BE2C (cell line): ENCODE measurements at regions not wholly inside any gene's neighbourhood (a gene's known extent, or its start where the extent isn't known, plus 50 kb on each side); places are given as distances from the start of the nearest gene placed in this dataset.

Source experiments
- DNase-seq: peaks from one replicate; pipeline ENCODE4 v3.0.0-alpha.2; 2020
- H3K27me3 ChIP-seq: fragments of 250-450 bp; sonication (Bioruptor Pico); 2 replicates; pipeline ENCODE4 v1.5.1; 2020; ENCODE audit warnings: mild to moderate bottlenecking
- H3K36me3 ChIP-seq: fragments of 250-450 bp; sonication (Bioruptor Pico); 2 replicates; pipeline ENCODE4 v1.5.1; 2020; ENCODE audit warnings: mild to moderate bottlenecking
- H3K4me1 ChIP-seq: fragments of 250-450 bp; sonication (Bioruptor Pico); 2 replicates; pipeline ENCODE4 v1.5.1; 2020
- H3K4me3 ChIP-seq: 2 replicates; pipeline ENCODE4 v1.5.1; 2011; ENCODE audit warnings: low read depth, low read length
- H3K9me3 ChIP-seq: fragments of 250-450 bp; sonication (Bioruptor Pico); 2 replicates; pipeline ENCODE4 v1.5.1; 2020
- TF ChIP-seq, protein P1 (sequence below): IDR thresholded peaks from 2 replicates; pipeline ENCODE4 v1.5.1; 2012; ENCODE audit warnings: mild to moderate bottlenecking, low read depth, low read length

DNA sequence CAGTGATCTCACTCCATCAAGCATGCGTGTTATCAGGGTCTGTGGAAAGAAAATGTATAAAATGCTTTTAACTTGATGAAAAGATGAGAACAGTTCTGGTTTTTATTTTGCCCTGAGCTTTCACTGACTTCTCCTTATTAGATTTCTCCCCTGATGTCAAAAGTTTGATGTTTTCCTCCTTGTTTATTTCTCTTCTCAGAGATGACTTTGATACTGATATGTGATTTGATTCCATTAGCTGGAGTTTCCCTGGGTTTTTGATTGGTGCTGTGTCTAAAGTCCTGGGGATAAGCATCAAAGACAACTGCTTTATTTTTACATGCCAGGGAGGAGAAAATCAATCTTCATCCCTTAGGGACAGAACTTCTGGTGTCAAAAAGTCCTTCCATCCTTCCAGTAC, 510.0 kb downstream of the KCTD16 start:
- no peaks in the 10 kb centered on the region for H3K9me3 ChIP-seq
- no peaks in the 10 kb centered on the region for H3K4me1 ChIP-seq
- no peak for DNase-seq
- H3K36me3 ChIP-seq, result no peaks in the 10 kb centered on the region
- no peaks in the 10 kb centered on the region for H3K27me3 ChIP-seq
- TF ChIP-seq, protein P1, sequence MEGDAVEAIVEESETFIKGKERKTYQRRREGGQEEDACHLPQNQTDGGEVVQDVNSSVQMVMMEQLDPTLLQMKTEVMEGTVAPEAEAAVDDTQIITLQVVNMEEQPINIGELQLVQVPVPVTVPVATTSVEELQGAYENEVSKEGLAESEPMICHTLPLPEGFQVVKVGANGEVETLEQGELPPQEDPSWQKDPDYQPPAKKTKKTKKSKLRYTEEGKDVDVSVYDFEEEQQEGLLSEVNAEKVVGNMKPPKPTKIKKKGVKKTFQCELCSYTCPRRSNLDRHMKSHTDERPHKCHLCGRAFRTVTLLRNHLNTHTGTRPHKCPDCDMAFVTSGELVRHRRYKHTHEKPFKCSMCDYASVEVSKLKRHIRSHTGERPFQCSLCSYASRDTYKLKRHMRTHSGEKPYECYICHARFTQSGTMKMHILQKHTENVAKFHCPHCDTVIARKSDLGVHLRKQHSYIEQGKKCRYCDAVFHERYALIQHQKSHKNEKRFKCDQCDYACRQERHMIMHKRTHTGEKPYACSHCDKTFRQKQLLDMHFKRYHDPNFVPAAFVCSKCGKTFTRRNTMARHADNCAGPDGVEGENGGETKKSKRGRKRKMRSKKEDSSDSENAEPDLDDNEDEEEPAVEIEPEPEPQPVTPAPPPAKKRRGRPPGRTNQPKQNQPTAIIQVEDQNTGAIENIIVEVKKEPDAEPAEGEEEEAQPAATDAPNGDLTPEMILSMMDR, result no peak
- no peak overlapping the region for H3K4me3 ChIP-seq

GRCh38 chr5:144671066-144671465, 500.4 kb downstream of the KCTD16 start:
- Histone ChIP-seq H3K36me3 (no peaks in the 10 kb centered on the region), H3K4me3 (no peak overlapping the region), H3K27me3 (no peaks in the 10 kb centered on the region), H3K4me1 (no peaks in the 10 kb centered on the region), H3K9me3 (no peaks in the 10 kb centered on the region)
- no peak for DNase-seq
- TF ChIP-seq, protein P1, result no peak

DNA sequence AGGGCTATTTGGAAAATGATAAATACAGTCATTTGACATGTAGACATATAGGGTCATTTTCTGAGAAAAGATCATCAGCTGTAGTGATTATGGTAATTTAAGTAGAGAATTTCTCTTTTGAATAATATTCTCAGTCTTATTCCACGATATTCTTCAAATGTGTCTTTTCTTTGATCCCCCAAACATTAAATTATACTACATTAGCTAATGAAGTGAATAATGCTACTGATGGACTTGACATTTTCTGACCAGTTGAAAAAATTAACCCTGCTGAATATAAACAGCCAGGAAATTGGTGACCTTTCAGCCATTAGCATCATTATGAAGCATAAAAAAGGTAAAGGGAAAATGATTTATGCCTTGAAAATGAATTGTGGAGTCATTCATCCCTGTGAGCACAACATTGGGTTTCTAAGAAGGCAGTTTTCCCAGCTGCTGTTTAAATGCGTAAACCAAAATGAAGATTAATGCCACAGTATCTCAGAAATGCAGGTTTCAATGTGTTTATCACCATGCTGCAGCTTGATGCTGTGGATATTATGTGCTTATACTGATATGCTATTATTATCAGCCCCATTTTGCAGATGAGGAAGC, 489.1 kb downstream of the KCTD16 start:
- DNase-seq, result no peak
- no peaks in the 10 kb centered on the region for H3K4me1 ChIP-seq
- no peak overlapping the region for H3K4me3 ChIP-seq

GRCh38 chr5:144644317-144644716, 473.6 kb downstream of the KCTD16 start:
- H3K4me1 ChIP-seq, result no peaks in the 10 kb centered on the region
- H3K36me3 ChIP-seq, result no peaks in the 10 kb centered on the region
- DNase-seq, result no peak
- no peak overlapping the region for H3K4me3 ChIP-seq
- TF ChIP-seq, protein P1, result no peak
- H3K9me3 ChIP-seq, result no peaks in the 10 kb centered on the region
- H3K27me3 ChIP-seq, result no peaks in the 10 kb centered on the region

More for the DNA sequence above, 489.1 kb downstream of the KCTD16 start:
- TF ChIP-seq, protein P1, result no peak
- H3K27me3 ChIP-seq, result no peaks in the 10 kb centered on the region
- no peaks in the 10 kb centered on the region for H3K36me3 ChIP-seq
- H3K9me3 ChIP-seq, result no peaks in the 10 kb centered on the region; the same call in 1 of the 2 replicates

DNA sequence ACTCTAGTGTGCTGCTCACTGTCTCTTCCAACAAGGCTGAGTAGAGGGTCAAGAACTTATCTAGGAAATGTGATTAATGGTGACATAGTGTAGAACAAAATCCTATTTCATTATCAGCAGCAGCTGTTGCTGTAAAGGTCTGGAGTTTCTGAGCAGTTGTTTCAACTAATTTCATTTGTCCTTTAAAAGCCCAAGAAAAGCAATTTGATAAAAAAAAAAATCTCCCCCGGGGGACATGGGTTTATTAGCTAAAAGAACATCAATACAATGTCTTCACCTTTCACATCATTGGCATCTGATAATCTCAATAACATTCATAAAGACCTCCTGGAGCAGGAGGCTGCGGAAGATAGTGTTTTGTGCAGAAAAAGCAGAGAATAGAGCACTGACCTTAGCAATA, 468.1 kb downstream of the KCTD16 start:
- H3K9me3 ChIP-seq, result no peaks in the 10 kb centered on the region
- H3K36me3 ChIP-seq, result no peaks in the 10 kb centered on the region
- no peaks in the 10 kb centered on the region for H3K4me1 ChIP-seq
- no peak for DNase-seq
- H3K27me3 ChIP-seq, result no peaks in the 10 kb centered on the region
- TF ChIP-seq, protein P1, result no peak
- H3K4me3 ChIP-seq, result no peak overlapping the region

DNA sequence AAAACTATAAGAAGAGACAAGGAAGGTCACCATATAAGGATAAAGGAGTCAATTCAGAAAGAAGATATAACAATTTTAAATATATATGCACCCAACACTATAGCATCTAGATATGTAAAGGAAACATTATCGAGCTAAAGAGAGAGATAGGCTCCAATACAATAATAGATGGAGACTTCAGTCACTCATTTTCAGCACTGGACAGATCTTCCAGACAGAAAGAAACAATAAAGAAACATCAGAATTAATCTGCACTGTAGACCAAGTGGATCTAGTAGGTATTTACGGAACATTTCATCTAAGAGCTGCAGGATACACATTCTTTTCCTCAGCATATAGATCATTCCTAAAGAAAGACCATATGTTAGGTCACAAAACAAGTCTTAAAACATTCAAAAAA, 463.5 kb downstream of the KCTD16 start:
- Histone ChIP-seq H3K4me1 (no peaks in the 10 kb centered on the region), H3K27me3 (no peaks in the 10 kb centered on the region), H3K9me3 (no peaks in the 10 kb centered on the region; the same call in 1 of the 2 replicates), H3K36me3 (no peaks in the 10 kb centered on the region), H3K4me3 (no peak overlapping the region)
- DNase-seq, result no peak
- TF ChIP-seq, protein P1, result no peak
